A673 (cell line): ENCODE measurements at regions not wholly inside any gene's neighbourhood (a gene's known extent, or its start where the extent isn't known, plus 50 kb on each side); places are given as distances from the start of the nearest gene placed in this dataset.

Experiments used
- BruUV-seq: library from RNA; stranded (reverse); fragments of 400-500 nt; replicated peaks from 2 replicates; lab custom pipeline; 2021; lab: Mats Ljungman, UMichigan
- CTCF ChIA-PET: fragments of 300-600 bp; sonication (Branson Sonifier 250); formaldehyde crosslinking; loops from one replicate; lab custom pipeline; 2022; ENCODE audit warnings: antibody characterized with exemption; lab: Charles Lee
- POLR2A ChIA-PET: fragments of 300-600 bp; sonication (Branson Sonifier 250); formaldehyde crosslinking; loops from one replicate; lab custom pipeline; 2022; ENCODE audit warnings: antibody characterized with exemption; ENCODE audit not compliant: low non-redundant PET; lab: Charles Lee
- DNase-seq: peaks from one replicate; pipeline ENCODE4 v3.0.0-alpha.2; 2015; ENCODE audit warnings: low spot score
- H3K27ac ChIP-seq: fragments of 200-600 bp; sonication (generic); 2 replicates; pipeline ENCODE4 v1.5.1; 2016; ENCODE audit warnings: mixed run types, low read depth, mild to moderate bottlenecking, mixed read lengths, antibody characterized with exemption, low read length; ENCODE audit not compliant: poor library complexity, severe bottlenecking
- H3K27me3 ChIP-seq: fragments of 200-600 bp; sonication (generic); replicated peaks from 2 replicates; pipeline ENCODE4 v1.6.1; 2017; ENCODE audit warnings: mixed run types, low read depth, mild to moderate bottlenecking, mixed read lengths, antibody characterized with exemption, low read length; ENCODE audit not compliant: insufficient read depth, poor library complexity
- H3K36me3 ChIP-seq: fragments of 200-600 bp; sonication (generic); 2 replicates; pipeline ENCODE4 v1.6.1; 2016; ENCODE audit warnings: mixed run types, mild to moderate bottlenecking, mixed read lengths, antibody characterized with exemption, low read length; ENCODE audit not compliant: insufficient read depth, poor library complexity, severe bottlenecking
- H3K4me1 ChIP-seq: fragments of 200-600 bp; sonication (generic); 2 replicates; pipeline ENCODE4 v1.6.1; 2017; ENCODE audit warnings: mixed run types, mild to moderate bottlenecking, mixed read lengths, antibody characterized with exemption, low read length; ENCODE audit not compliant: insufficient read depth, poor library complexity, severe bottlenecking
- H3K4me3 ChIP-seq: fragments of 200-600 bp; sonication (generic); 2 replicates; pipeline ENCODE4 v1.5.1; 2016; ENCODE audit warnings: low read depth, mixed run types, mild to moderate bottlenecking, mixed read lengths, low read length; ENCODE audit not compliant: poor library complexity, severe bottlenecking
- H3K9me3 ChIP-seq: fragments of 200-600 bp; sonication (generic); 2 replicates; pipeline ENCODE4 v1.6.1; 2016; ENCODE audit warnings: mixed run types, low read depth, mild to moderate bottlenecking, mixed read lengths, antibody characterized with exemption, low read length; ENCODE audit not compliant: poor library complexity, severe bottlenecking
- CTCF ChIP-seq: fragments of 300-800, 200-600 bp; sonication (generic); conservative IDR thresholded peaks from 2 replicates; pipeline ENCODE4 v1.5.1; 2017; ENCODE audit warnings: low read depth, mild to moderate bottlenecking, antibody characterized with exemption, low read length, moderate library complexity, mixed read lengths
- EZH2 ChIP-seq: fragments of 200-600 bp; sonication (generic); IDR thresholded peaks from 2 replicates; pipeline ENCODE4 v1.6.1; 2017; ENCODE audit warnings: borderline replicate concordance, low read depth, mild to moderate bottlenecking, mixed read lengths, antibody characterized with exemption, low read length; ENCODE audit not compliant: poor library complexity, severe bottlenecking
- intact Hi-C: fragments of 100-400 bp; cut with micrococcal nuclease; formaldehyde crosslinking; loops from one replicate; pipeline ENCODE4 v1.10.0; 2022; ENCODE audit not compliant: unreplicated experiment

- H3K9me3 ChIP-seq, result no peaks in the 10 kb centered on the region
- no peaks in the 10 kb centered on the region for H3K27me3 ChIP-seq
- ChIA-PET POLR2A (no interaction called here), CTCF (no interaction called here)
- intact Hi-C loops, result no loop called here
- DNase-seq, result no peak
- peaks cover 12% of the 10 kb centered on the region for H3K4me1 ChIP-seq
- TF ChIP-seq EZH2 (no peak), CTCF (no peak)
- H3K36me3 ChIP-seq, result no peaks in the 10 kb centered on the region
- BruUV-seq, result no TSS peak
- H3K4me3 ChIP-seq, result no peak overlapping the region
- H3K27ac ChIP-seq, result no peak overlapping the region
Measured at GRCh38 chr12:116370886-116371580, 93.5 kb upstream of the MED13L start.

- ChIA-PET POLR2A (no interaction called here), CTCF (no interaction called here)
- no TSS peak for BruUV-seq
- H3K27ac ChIP-seq, result no peak overlapping the region
- no peak for DNase-seq
- H3K4me1 ChIP-seq, result peaks cover 4% of the 10 kb centered on the region
- H3K4me3 ChIP-seq, result no peak overlapping the region
- no peaks in the 10 kb centered on the region for H3K9me3 ChIP-seq
- H3K36me3 ChIP-seq, result no peaks in the 10 kb centered on the region
- TF ChIP-seq EZH2, result no peak
- no peak for TF ChIP-seq CTCF
- intact Hi-C loops, result no loop called here
- no peaks in the 10 kb centered on the region for H3K27me3 ChIP-seq
Measured at GRCh38 chr12:116372815-116373214, 95.3 kb upstream of the MED13L start.

GRCh38 chr12:116373572-116374206 lies 96.2 kb upstream of the MED13L start:
- Histone ChIP-seq H3K4me1 (peaks cover 4% of the 10 kb centered on the region), H3K27ac (no peak overlapping the region), H3K27me3 (no peaks in the 10 kb centered on the region), H3K36me3 (no peaks in the 10 kb centered on the region), H3K4me3 (no peak overlapping the region), H3K9me3 (no peaks in the 10 kb centered on the region)
- BruUV-seq, result no TSS peak
- no peak for DNase-seq
- TF ChIP-seq EZH2 (no peak), CTCF (no peak)
- ChIA-PET POLR2A (no interaction called here), CTCF (no interaction called here)
- intact Hi-C loops, result no loop called here
